D721Med (cell line): ENCODE measurements at regions not wholly inside any gene's neighbourhood (a gene's known extent, or its start where the extent isn't known, plus 50 kb on each side); places are given as distances from the start of the nearest gene placed in this dataset.

ENCODE experiments used
- DNase-seq: peaks from one replicate; pipeline ENCODE4 v3.0.0; 2011; ENCODE audit warnings: low spot score; ENCODE audit not compliant: insufficient read length
- FAIRE-seq: peaks from 2 replicates; lab custom pipeline; 2011; peaks lifted over from hg19 to GRCh38; lab: Jason Lieb, UNC
- CTCF ChIP-seq: IDR thresholded peaks from 2 replicates; pipeline ENCODE4 v1.5.1; 2012; ENCODE audit warnings: mild to moderate bottlenecking, control low read depth; ENCODE audit not compliant: insufficient read depth; ENCODE audit errors: missing control alignments

GRCh38 chr18:73381016-73381698, 513.4 kb upstream of the NETO1 start:
- FAIRE-seq (no peak), DNase-seq (no peak)
- no peak for TF ChIP-seq CTCF

GRCh38 chr18:73366713-73367112, 498.9 kb upstream of the NETO1 start:
- TF ChIP-seq CTCF: no peak
- DNase-seq (no peak), FAIRE-seq (no peak)

GRCh38 chr18:73365018-73365417, 497.2 kb upstream of the NETO1 start:
- DNase-seq: no peak

GRCh38 chr18:73355121-73355520, 487.3 kb upstream of the NETO1 start:
- no peak for DNase-seq
- no peak for TF ChIP-seq CTCF
- FAIRE-seq: no peak

More at GRCh38 chr18:73365018-73365417, 497.2 kb upstream of the NETO1 start:
- no peak for TF ChIP-seq CTCF
- no peak for FAIRE-seq

- TF ChIP-seq CTCF: no peak
- DNase-seq: no peak
- no peak for FAIRE-seq
These were observed 484.8 kb upstream of the NETO1 start for GRCh38 chr18:73352546-73352945.

- no peak for TF ChIP-seq CTCF
- no peak for DNase-seq
- no peak for FAIRE-seq
These were observed 472.6 kb upstream of the NETO1 start for GRCh38 chr18:73340135-73340977.
